ENCODE measurements at regions not wholly inside any gene's neighbourhood (a gene's known extent, or its start where the extent isn't known, plus 50 kb on each side); places are given as distances from the start of the nearest gene placed in this dataset.

- TF ChIP-seq, protein P1, sequence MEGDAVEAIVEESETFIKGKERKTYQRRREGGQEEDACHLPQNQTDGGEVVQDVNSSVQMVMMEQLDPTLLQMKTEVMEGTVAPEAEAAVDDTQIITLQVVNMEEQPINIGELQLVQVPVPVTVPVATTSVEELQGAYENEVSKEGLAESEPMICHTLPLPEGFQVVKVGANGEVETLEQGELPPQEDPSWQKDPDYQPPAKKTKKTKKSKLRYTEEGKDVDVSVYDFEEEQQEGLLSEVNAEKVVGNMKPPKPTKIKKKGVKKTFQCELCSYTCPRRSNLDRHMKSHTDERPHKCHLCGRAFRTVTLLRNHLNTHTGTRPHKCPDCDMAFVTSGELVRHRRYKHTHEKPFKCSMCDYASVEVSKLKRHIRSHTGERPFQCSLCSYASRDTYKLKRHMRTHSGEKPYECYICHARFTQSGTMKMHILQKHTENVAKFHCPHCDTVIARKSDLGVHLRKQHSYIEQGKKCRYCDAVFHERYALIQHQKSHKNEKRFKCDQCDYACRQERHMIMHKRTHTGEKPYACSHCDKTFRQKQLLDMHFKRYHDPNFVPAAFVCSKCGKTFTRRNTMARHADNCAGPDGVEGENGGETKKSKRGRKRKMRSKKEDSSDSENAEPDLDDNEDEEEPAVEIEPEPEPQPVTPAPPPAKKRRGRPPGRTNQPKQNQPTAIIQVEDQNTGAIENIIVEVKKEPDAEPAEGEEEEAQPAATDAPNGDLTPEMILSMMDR (IDR thresholded peaks at IDR 0.05; ENCODE audit: extremely low read depth, insufficient read depth, missing control alignments): no peak
- DNase-seq (ENCODE audit: low spot score): no peak
- in situ Hi-C loops (cut with MboI; ENCODE audit: low pct_unique_long_range_greater_than_20kb, low sequenced_read_pairs, unreplicated experiment): no loop called here
Measured at GRCh38 chr5:138650196-138650595, 75.0 kb upstream of the HSPA9 start.

DNA sequence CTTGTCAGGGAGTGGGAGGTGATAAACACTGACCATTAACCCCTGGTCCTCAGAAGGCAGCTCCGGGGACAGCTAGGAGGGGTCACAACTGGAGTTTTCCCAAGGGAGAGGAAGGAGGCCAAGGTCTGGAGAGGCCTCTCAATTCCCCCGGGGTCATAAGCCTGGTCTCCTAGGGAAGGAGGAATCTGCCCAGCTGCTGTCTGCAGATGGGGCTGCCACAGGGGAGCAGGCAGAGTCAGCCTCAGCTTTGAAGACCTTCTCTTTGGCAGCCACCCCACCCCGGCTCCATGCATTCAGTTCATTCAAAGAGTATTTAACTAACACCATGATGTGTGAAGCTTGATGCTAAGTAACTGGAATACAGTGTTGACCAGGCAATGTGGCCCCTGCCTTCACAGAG, 74.6 kb upstream of the HSPA9 start:
- no peak for DNase-seq (ENCODE audit: low spot score)
- in situ Hi-C loops (cut with MboI; ENCODE audit: low pct_unique_long_range_greater_than_20kb, low sequenced_read_pairs, unreplicated experiment): loop anchor here (25.0 kb wide), 1 partner anchor 613 kb away; no protein-coding TSS in a partner anchor
- TF ChIP-seq, protein P1 (IDR thresholded peaks at IDR 0.05; ENCODE audit: extremely low read depth, insufficient read depth, missing control alignments): no peak

DNA sequence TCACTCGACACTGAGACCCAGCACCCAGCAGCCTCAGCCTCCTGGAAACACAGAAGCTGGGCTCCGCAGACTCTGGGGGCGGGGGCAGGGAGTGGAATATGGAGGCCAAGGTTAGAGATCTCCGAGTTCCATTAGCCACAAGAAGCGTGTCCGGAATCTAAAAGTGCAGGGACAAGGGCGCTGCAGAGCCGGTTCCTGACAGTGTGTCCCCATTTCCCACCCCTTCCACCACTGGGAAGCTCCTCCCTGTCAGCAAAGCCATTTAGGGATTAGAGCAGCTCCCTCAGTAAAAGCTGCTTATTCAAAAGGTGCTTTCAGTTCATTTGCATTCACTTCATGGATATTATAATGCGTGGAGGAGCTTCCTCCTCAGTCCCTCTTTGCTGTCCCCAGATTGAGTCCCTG, 74.1 kb upstream of the HSPA9 start:
- TF ChIP-seq, protein P1 (IDR thresholded peaks at IDR 0.05; ENCODE audit: extremely low read depth, insufficient read depth, missing control alignments): no peak
- in situ Hi-C loops (cut with MboI; ENCODE audit: low pct_unique_long_range_greater_than_20kb, low sequenced_read_pairs, unreplicated experiment): loop anchor here (25.0 kb wide), 1 partner anchor 613 kb away; no protein-coding TSS in a partner anchor
- no peak for DNase-seq (ENCODE audit: low spot score)

DNA sequence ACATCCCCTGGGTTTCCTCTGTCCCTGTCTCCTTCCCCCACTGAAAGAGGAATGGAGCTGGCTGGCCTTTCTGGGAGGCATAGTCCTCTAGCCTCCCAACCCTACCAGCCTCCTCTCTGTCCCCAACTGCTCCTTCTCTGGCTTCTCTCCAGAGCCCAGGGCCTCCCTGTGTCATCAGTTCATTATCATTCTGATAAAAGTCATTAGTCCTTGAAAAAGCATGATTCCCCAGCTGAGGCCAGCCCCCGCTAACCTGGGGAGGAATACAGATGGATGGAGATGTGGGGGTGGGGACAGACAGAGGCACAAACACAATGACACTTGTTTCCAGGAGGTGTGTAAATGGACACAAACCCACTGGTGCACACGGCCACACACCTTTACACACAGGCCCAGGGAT, 73.6 kb upstream of the HSPA9 start:
- in situ Hi-C loops (cut with MboI; ENCODE audit: low pct_unique_long_range_greater_than_20kb, low sequenced_read_pairs, unreplicated experiment): loop anchor here (25.0 kb wide), 1 partner anchor 613 kb away; no protein-coding TSS in a partner anchor
- TF ChIP-seq, protein P1 (IDR thresholded peaks at IDR 0.05; ENCODE audit: extremely low read depth, insufficient read depth, missing control alignments): no peak
- no peak for DNase-seq (ENCODE audit: low spot score)

DNA sequence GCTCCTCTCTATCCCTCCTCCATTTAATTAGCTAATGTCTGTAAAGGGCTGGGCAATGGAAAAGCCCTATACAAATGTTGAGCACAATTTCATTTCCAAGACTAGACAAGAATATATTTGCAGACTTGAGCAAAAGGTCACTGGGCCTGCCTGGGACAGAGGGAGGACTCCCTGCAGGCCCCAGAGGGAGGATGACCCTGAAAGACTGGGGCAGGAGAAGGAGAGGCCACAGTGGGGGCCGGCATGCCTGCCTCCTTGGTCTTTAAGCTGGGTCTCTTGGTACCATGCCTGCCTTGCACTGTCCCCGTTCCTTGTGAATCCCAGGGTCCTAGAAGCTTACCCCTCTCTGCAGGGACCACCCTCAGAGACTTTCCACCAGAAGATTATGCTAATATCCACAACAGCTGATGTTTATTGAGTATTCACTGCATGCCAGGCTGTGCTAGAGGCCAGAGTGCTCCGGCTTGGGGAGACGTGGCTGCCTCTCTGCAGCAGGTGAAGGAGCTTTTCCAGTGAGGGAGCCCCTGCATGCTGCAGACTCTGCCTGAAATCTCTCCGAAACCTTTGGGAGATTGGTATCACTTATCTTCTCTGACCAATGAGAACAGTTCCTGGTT, 72.7 kb upstream of the HSPA9 start:
- DNase-seq (ENCODE audit: low spot score): no peak
- in situ Hi-C loops (cut with MboI; ENCODE audit: low pct_unique_long_range_greater_than_20kb, low sequenced_read_pairs, unreplicated experiment): loop anchor here (25.0 kb wide), 1 partner anchor 614 kb away; no protein-coding TSS in a partner anchor
- TF ChIP-seq, protein P1 (IDR thresholded peaks at IDR 0.05; ENCODE audit: extremely low read depth, insufficient read depth, missing control alignments): no peak

GRCh38 chr5:138647261-138647788, 72.1 kb upstream of the HSPA9 start:
- DNase-seq (ENCODE audit: low spot score): no peak

More at GRCh38 chr5:138647261-138647788, 72.1 kb upstream of the HSPA9 start:
- in situ Hi-C loops (cut with MboI; ENCODE audit: low pct_unique_long_range_greater_than_20kb, low sequenced_read_pairs, unreplicated experiment): loop anchor here (25.0 kb wide), 1 partner anchor 615 kb away; no protein-coding TSS in a partner anchor
- TF ChIP-seq, protein P1 (IDR thresholded peaks at IDR 0.05; ENCODE audit: extremely low read depth, insufficient read depth, missing control alignments): no peak

Measured in GM13977 (cell line).